Gastroesophageal sphincter (tissue), 3 donors: ENCODE measurements at regions not wholly inside any gene's neighbourhood (a gene's known extent, or its start where the extent isn't known, plus 50 kb on each side); places are given as distances from the start of the nearest gene placed in this dataset.

Experiments
- CTCF ChIP-seq, 4 experiments: fragments of 200-600 bp in 2 of 4; fragments of 450-650 bp in 2 of 4; sonication (generic) in 1 of 4; IDR thresholded peaks; one replicate each; pipeline ENCODE4 v1.5.1; 2017 to 2019; ENCODE audit warnings: antibody characterized with exemption in 4 of 4, mild to moderate bottlenecking in 2 of 4, moderate library complexity in 2 of 4
- EP300 ChIP-seq: sonication (generic); formaldehyde crosslinking; IDR thresholded peaks from one replicate; pipeline ENCODE4 v1.6.1; 2017; ENCODE audit warnings: antibody characterized with exemption, mild to moderate bottlenecking
- POLR2A ChIP-seq, 2 donors: fragments of 450-650 bp; IDR thresholded peaks; one replicate each; pipeline ENCODE4 v1.6.1; 2017; ENCODE audit warnings: antibody characterized with exemption in 2 of 2, mild to moderate bottlenecking in 2 of 2, moderate library complexity in 1 of 2
- POLR2AphosphoS5 ChIP-seq: sonication (generic); formaldehyde crosslinking; IDR thresholded peaks from one replicate; pipeline ENCODE4 v1.6.1; 2017; ENCODE audit warnings: antibody characterized with exemption

- no peak for TF ChIP-seq CTCF (IDR thresholded peaks at IDR 0.05)
- no peak for TF ChIP-seq POLR2AphosphoS5
- no peak for TF ChIP-seq POLR2A (IDR thresholded peaks at IDR 0.05)
- TF ChIP-seq EP300 = no peak
Observed at GRCh38 chr1:56065729-56066128, 513.6 kb downstream of the PLPP3 start.
